Natural killer cell (primary cell): ENCODE measurements at regions not wholly inside any gene's neighbourhood (a gene's known extent, or its start where the extent isn't known, plus 50 kb on each side); places are given as distances from the start of the nearest gene placed in this dataset.

Experiments
- ATAC-seq, 3 donors: fragments of 150-1000 bp in 2 of 3; fragments of 200-7000 bp in 1 of 3; cut with Tn5 transposase; 1 replicate in 1 of 3; 2 replicates in 2 of 3; pipeline ENCODE4 v1.10.0; 2021; ENCODE audit warnings: mild to moderate bottlenecking in 2 of 3, moderate library complexity in 2 of 3
- DNase-seq, 2 donors: peaks; one replicate each; pipeline versions ENCODE4 v3.0.0 to v3.0.0-alpha.2; 2013 to 2021; ENCODE audit warnings: mixed read lengths in 1 of 2
- H3K27ac ChIP-seq: one replicate; pipeline ENCODE4 v1.5.1; 2013; ENCODE audit warnings: mild to moderate bottlenecking, low read length
- H3K27me3 ChIP-seq: one replicate; pipeline ENCODE4 v1.6.1; 2013; ENCODE audit warnings: low read length; ENCODE audit not compliant: control insufficient read depth, insufficient read depth
- H3K36me3 ChIP-seq: one replicate; pipeline ENCODE4 v1.6.1; 2013; ENCODE audit warnings: low read length; ENCODE audit not compliant: control insufficient read depth, insufficient read depth
- H3K4me1 ChIP-seq: one replicate; pipeline ENCODE4 v1.6.1; 2013; ENCODE audit warnings: low read length; ENCODE audit not compliant: control insufficient read depth, insufficient read depth
- H3K4me3 ChIP-seq: one replicate; pipeline ENCODE4 v1.5.1; 2013; ENCODE audit warnings: low read length
- H3K9me3 ChIP-seq: one replicate; pipeline ENCODE4 v1.6.1; 2013; ENCODE audit warnings: low read length; ENCODE audit not compliant: control insufficient read depth, insufficient read depth
- H3K27ac Mint-ChIP-seq, 2 donors: one replicate each; pipeline ENCODE4 v1.8.0; 2022; ENCODE audit warnings: mild to moderate bottlenecking in 2 of 2, mixed read lengths in 2 of 2, moderate library complexity in 1 of 2
- H3K27me3 Mint-ChIP-seq, 2 donors: one replicate each; pipeline ENCODE4 v1.8.0; 2022; ENCODE audit warnings: low read depth in 2 of 2, mixed read lengths in 2 of 2
- H3K36me3 Mint-ChIP-seq: one replicate; pipeline ENCODE4 v1.8.0; 2022; ENCODE audit warnings: mixed read lengths
- H3K4me1 Mint-ChIP-seq, 2 donors: one replicate each; pipeline ENCODE4 v1.8.0; 2022; ENCODE audit warnings: mixed read lengths in 2 of 2
- H3K4me3 Mint-ChIP-seq: one replicate; pipeline ENCODE4 v1.8.0; 2022; ENCODE audit warnings: mild to moderate bottlenecking, moderate library complexity, mixed read lengths
- H3K9me3 Mint-ChIP-seq, 2 donors: one replicate each; pipeline ENCODE4 v1.8.0; 2022; ENCODE audit warnings: mixed read lengths in 2 of 2
- WGBS: methylation state at CpG from one replicate; pipeline ENCODE4 v1.1.7; 2013; ENCODE audit warnings: missing lambda C conversion rate; ENCODE audit not compliant: insufficient coverage; 5-methylcytosine and 5-hydroxymethylcytosine counted together
- intact Hi-C: fragments of 100-400 bp; cut with micrococcal nuclease; formaldehyde crosslinking; loops from one replicate; pipeline ENCODE4 v1.14.2; 2022
- TF ChIP-seq, protein P1 (sequence below): fragments of 200-600 bp; IDR thresholded peaks from one replicate; pipeline ENCODE4 v1.8.0; 2022; ENCODE audit warnings: antibody characterized with exemption

DNA sequence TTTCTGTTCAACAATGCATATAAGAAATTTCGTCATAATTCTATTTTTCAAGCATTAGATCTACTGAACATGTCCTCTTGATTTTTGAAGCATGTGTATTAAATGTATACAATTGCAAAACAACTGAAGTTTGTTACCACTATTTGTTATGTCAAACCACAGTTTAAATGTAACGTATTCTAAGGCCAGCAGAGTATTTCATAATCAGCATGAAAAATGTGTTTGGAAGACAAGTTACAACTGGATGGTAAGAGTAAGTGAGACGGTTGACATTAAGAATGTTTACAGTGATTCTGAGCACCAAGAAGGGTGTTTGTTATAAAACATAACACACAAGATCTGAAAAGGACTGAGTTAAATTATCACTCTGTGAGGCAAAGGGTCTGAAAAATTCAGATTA, 738.4 kb downstream of the PLOD2 start:
- Mint-ChIP-seq H3K4me1 (no peaks in the 10 kb centered on the region), H3K4me3 (no peak overlapping the region), H3K9me3 (peaks cover 0 to 11% of the 10 kb centered on the region in 2 donors), H3K36me3 (no peaks in the 10 kb centered on the region), H3K27me3 (no peaks in the 10 kb centered on the region), H3K27ac (no peak overlapping the region)
- Histone ChIP-seq H3K27me3 (no peaks in the 10 kb centered on the region), H3K36me3 (no peaks in the 10 kb centered on the region), H3K4me1 (no peaks in the 10 kb centered on the region), H3K4me3 (no peak overlapping the region), H3K9me3 (peaks cover 4% of the 10 kb centered on the region), H3K27ac (no peak overlapping the region)
- ATAC-seq (no peak), DNase-seq (no peak)
- intact Hi-C loops = no loop called here
- TF ChIP-seq, protein P1, sequence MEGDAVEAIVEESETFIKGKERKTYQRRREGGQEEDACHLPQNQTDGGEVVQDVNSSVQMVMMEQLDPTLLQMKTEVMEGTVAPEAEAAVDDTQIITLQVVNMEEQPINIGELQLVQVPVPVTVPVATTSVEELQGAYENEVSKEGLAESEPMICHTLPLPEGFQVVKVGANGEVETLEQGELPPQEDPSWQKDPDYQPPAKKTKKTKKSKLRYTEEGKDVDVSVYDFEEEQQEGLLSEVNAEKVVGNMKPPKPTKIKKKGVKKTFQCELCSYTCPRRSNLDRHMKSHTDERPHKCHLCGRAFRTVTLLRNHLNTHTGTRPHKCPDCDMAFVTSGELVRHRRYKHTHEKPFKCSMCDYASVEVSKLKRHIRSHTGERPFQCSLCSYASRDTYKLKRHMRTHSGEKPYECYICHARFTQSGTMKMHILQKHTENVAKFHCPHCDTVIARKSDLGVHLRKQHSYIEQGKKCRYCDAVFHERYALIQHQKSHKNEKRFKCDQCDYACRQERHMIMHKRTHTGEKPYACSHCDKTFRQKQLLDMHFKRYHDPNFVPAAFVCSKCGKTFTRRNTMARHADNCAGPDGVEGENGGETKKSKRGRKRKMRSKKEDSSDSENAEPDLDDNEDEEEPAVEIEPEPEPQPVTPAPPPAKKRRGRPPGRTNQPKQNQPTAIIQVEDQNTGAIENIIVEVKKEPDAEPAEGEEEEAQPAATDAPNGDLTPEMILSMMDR = no peak
- WGBS = 29% methylated on average over 1 of the region's 3 CpGs

DNA sequence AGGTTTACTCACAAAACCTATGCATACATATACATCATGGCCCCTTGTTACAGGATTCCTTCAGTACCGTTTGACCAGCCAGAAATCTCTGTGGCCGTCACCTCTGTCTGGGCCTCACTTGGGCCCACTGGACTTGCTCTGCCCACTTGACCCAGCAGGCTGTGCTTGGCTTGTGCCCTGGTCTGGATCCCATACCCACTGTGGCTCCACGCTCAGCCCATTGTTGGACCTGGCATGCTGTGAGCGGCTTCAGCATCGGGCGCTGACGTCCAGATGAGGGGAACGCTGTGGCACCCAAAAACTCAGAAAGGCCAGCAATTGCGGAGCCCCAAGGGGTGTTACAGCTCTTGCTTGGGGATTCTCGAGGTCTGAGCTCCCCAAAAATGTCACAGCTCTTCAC, 733.6 kb downstream of the PLOD2 start:
- Histone ChIP-seq H3K9me3 (peaks cover 6% of the 10 kb centered on the region), H3K4me1 (no peaks in the 10 kb centered on the region), H3K36me3 (no peaks in the 10 kb centered on the region), H3K4me3 (no peak overlapping the region), H3K27ac (no peak overlapping the region), H3K27me3 (no peaks in the 10 kb centered on the region)
- Mint-ChIP-seq H3K9me3 (peaks cover 3 to 15% of the 10 kb centered on the region in 2 donors), H3K27ac (no peak overlapping the region), H3K27me3 (no peaks in the 10 kb centered on the region), H3K4me3 (no peak overlapping the region), H3K36me3 (no peaks in the 10 kb centered on the region), H3K4me1 (no peaks in the 10 kb centered on the region)
- DNase-seq = no peak
- intact Hi-C loops = no loop called here
- ATAC-seq = no peak
- TF ChIP-seq, protein P1 = no peak
- WGBS = 89% methylated on average over 10 of the region's 10 CpGs

DNA sequence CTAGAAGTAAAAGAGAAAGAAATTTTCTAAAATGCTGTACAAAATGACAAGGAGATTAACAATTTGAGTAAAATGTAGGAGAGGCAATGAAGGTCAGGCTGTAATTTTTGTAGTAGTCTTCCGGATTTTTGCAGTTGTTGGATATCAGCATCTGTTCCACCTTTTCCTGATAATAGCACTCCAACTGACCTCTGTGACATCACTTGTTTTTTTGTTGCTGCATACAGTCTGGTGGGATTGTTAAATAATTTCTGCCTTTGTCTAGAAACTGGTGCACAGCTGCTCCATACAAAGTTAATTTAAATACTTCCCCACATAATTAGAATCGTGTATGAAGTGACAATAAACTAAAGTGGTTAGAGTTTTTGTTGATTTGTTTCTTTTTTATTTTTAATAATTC, 731.4 kb downstream of the PLOD2 start:
- H3K27ac Mint-ChIP-seq = no peak overlapping the region
- 100% methylated on average over 1 of the region's 2 CpGs for WGBS

DNA sequence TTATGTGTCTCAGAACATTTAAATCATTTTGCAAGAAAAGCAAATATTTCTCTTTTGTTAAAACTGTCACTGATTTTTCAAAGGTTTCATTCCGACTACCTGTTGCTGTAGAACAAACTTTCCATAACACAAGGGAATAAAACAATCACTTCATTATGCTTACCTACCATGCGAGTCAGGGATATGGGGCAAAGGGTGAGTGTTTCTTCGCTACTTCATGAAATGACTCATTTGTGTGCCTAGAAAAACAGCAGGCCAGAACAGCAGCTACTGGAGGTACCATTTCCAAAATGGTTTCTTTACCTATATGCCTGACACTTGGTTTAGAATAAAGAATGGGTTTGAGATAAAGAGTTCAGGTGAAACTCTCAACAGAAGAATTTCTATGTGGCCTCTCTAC, 712.5 kb downstream of the PLOD2 start:
- Mint-ChIP-seq H3K9me3 (peaks cover 5 to 14% of the 10 kb centered on the region in 2 donors), H3K36me3 (no peaks in the 10 kb centered on the region), H3K27me3 (no peaks in the 10 kb centered on the region), H3K4me1 (no peaks in the 10 kb centered on the region), H3K4me3 (no peak overlapping the region), H3K27ac (no peak overlapping the region)
- DNase-seq (no peak), ATAC-seq (no peak)
- Histone ChIP-seq H3K36me3 (no peaks in the 10 kb centered on the region), H3K4me3 (no peak overlapping the region), H3K4me1 (no peaks in the 10 kb centered on the region), H3K27me3 (no peaks in the 10 kb centered on the region), H3K27ac (no peak overlapping the region), H3K9me3 (no peaks in the 10 kb centered on the region)
- intact Hi-C loops = no loop called here
- WGBS = 79% methylated on average over 2 of the region's 3 CpGs
- TF ChIP-seq, protein P1 = no peak

More for the DNA sequence above, 731.4 kb downstream of the PLOD2 start:
- no peaks in the 10 kb centered on the region for H3K4me1 Mint-ChIP-seq
- intact Hi-C loops = no loop called here
- Histone ChIP-seq H3K27ac (no peak overlapping the region), H3K4me1 (no peaks in the 10 kb centered on the region), H3K4me3 (no peak overlapping the region), H3K27me3 (no peaks in the 10 kb centered on the region), H3K9me3 (peaks cover 6% of the 10 kb centered on the region), H3K36me3 (no peaks in the 10 kb centered on the region)
- DNase-seq (no peak), ATAC-seq (no peak)
- no peak overlapping the region for H3K4me3 Mint-ChIP-seq
- H3K36me3 Mint-ChIP-seq = no peaks in the 10 kb centered on the region
- TF ChIP-seq, protein P1 = no peak
- H3K27me3 Mint-ChIP-seq = no peaks in the 10 kb centered on the region
- H3K9me3 Mint-ChIP-seq = peaks cover 3 to 17% of the 10 kb centered on the region in 2 donors
